ENCODE measurements at regions not wholly inside any gene's neighbourhood (a gene's known extent, or its start where the extent isn't known, plus 50 kb on each side); places are given as distances from the start of the nearest gene placed in this dataset.
A peak's percentile ranks its signal among the peaks of the same experiment; 100 is the strongest.
"Not testable (repeated sequence)": the region's sequence is repeated elsewhere in the genome, so short reads cannot be mapped to it uniquely, and the experiment has no call there.

DNA sequence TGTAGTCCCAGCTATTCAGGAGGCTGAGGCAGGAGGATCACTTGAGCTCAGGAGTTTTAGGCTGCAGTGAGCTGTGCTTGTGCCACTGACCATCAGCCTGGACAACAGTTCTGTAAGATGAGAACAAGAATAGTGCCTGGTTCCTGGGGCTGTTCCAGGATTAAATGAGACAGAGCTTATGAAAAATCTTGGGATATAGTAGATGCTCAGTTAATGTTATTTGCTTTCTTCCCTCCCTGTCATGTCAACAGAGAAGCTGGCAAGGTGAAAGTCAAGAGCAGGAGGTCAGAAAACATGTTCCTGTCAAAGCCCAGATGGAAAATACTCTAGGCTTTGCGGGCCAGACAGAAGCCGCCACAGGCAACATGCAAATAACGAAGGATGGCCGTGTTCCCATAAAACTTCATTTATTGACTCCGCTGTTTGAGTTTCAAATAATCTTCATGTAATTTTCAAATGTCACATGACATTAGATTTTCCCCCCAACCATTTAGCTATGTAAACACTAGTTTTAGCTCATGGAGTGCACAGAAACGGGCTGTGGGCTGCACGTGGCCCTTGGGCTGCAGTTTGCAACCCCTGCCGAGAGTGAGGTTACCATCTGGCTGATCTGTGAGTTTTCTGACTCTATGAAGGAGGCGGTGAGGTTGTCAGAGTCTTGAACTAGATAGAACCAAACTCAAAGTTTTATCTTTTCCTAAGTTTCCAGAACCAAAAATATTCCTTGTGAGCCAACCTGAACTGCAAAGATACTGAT is 63.4 kb upstream of the PMEPA1 start:
- no peak for DNase-seq (ENCODE audit: low read depth, low spot score)

DNA sequence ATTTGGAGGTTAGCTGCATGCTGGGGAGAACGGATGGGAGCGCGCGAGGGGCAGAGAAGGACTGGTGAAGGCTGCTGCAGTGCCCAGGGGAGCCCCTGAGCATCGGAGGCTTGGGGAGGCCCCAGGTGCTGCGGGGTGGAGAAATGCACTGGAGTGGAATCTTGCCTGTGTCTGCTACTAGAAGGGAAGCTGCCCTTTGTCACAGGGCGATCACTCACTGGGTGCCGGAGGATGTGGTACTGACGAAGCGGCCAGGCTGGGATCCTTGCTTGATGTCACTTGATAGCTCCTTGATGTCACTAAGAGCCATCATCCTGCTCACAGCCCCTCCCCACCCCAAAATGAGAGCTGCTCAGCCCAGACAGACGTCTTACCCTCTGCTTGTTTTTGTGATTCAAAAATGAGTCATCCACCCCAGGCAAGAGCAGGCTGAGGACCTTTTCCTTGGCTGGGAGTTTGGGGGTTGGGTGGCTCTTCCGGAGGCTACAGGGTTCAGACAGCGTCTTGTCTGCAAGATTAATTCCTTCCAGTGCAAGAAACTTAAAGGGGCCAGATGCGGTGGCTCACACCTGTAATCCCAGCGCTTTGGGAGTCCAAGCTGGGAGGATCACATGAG is 62.6 kb upstream of the PMEPA1 start:
- DNase-seq (ENCODE audit: low read depth, low spot score) = peak; percentile 91

DNA sequence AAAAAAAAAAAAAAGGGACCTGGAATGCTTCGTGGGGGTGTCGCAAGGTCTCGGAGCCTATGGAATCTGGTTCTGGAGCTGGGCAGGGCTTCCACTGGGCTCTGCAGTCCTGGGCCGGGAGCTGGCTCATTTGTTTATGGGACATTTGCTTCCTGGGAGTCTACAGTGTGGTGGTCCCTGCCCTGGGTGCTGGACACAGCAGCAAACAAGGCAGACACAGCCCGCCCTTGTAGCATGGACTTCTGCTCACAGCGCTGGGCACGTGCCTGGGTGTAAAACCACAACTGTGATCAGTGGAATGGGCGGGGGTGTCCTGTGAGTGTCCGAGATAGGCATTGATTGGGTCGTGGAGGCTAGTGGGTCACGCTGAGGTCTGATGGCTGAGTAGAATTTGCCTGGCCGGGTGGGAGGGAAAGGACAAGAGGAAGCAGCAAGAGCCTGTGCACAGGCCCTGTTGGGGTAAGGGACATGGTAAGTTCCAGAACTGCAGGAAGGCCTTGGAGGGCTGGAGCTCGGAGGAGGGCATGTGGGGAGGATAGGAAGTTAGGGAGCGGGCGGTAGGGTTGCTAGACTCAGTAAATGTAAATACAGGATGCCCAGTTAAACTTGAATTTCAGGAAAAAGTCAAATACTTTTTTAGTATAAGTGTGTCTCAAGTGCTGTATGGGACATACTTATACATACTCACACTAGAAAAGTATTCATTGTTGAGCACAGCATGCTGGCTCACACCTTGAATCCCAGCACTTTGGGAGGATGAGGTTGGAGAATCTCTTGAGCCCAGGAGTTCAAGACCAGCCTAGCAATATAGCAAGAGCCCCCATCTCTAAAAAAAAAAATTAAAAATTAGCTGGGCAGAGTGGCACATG is 61.3 kb upstream of the PMEPA1 start:
- DNase-seq (ENCODE audit: low read depth, low spot score) = peak; percentile 43

DNA sequence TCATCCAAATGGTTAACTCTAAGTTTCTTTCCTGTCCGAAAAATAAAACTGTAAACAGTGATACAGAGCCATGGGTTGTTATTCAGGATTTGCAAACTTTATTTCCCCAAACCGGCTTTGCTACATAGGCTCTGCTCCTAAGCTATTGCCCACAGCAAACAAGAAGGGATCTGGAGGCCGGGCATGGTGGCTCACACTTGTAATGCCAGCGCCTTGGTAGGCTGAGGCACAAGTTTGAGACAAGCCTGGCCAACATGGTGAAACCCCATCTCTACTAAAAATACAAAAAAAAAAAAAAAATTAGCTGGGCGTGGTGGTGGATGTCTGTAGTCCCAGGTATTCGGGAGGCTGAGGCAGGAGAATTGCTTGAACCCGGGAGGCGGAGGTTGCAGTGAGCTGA is 60.6 kb upstream of the PMEPA1 start:
- DNase-seq (ENCODE audit: low read depth, low spot score) = not testable (repeated sequence)

DNA sequence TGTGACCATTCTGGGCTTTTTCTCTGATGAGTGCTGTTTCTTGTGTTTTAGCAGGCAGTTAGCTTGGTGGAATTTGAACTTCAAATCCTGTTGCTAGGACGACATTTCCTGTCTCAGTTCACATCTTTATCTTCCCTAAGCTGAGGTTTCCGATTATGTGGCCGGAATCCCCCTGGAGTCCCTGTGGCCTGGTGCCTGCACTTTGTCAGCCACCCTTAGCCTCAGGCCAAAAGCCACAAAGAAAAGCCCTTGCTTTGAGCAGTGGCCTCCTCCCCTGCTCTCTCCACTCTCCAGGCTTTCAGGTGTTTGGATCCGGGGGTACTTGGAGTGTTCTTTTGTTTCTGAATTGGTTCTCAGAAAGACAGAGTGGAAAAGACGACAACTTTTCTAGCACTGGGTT is 59.9 kb upstream of the PMEPA1 start:
- DNase-seq (ENCODE audit: low read depth, low spot score) = peak; percentile 84

DNA sequence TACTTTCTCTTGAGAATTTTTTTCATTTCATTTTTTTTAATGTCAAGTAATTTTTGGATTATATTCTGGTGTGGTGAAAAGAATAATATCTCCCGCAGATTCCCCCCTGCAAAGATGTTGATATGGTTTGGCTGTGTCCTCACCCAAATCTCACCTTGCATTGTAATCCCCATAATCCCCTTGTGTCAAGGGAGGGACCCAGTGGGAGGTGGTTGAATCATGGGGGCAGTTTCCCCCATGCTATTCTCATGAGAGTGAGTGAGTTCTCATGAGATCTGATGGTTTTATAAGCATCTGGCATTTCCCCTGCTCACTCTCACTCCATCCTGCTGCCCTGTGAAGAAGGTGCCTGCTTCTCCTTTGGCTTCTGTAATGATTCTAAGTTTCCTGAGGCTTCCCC is 58.7 kb upstream of the PMEPA1 start:
- DNase-seq (ENCODE audit: low read depth, low spot score) = no peak

DNA sequence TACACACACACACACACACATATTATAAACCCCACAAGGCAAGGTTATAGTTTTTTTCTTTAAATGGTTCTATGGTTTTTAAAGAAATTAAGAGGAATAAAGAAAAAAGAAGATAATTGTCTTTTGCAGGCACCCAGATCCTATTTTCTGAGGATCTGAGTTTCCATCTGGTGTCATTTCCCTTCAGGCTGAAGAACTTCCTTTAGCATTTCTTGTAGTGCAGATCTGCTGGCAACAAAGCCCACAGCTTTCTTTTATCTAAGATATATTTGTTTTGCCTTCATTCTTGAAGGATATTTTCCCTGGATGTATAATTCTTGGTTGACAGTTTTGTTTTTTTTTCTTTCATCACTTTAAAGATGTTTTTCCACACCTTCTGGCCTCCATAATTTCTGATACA is 57.6 kb upstream of the PMEPA1 start:
- DNase-seq (ENCODE audit: low read depth, low spot score) = no peak

DNA sequence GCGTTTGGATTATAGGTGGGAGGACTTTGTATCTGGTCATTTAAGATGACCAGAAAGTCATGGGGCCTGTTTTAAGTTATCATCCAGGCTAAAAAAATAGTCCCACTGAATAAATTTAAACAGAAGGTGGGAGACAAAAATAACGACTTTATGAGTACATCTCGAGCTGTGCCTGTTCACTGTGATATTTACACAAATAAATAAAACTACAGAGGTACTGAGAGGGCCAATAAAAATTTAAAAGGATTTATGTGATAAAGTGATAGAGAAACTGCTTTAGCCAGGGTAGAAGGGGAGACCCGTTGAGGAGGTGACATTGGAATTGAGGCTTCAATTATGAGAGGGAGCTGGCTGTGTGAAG is 53.4 kb upstream of the PMEPA1 start:
- DNase-seq (ENCODE audit: low read depth, low spot score) = no peak

DNA sequence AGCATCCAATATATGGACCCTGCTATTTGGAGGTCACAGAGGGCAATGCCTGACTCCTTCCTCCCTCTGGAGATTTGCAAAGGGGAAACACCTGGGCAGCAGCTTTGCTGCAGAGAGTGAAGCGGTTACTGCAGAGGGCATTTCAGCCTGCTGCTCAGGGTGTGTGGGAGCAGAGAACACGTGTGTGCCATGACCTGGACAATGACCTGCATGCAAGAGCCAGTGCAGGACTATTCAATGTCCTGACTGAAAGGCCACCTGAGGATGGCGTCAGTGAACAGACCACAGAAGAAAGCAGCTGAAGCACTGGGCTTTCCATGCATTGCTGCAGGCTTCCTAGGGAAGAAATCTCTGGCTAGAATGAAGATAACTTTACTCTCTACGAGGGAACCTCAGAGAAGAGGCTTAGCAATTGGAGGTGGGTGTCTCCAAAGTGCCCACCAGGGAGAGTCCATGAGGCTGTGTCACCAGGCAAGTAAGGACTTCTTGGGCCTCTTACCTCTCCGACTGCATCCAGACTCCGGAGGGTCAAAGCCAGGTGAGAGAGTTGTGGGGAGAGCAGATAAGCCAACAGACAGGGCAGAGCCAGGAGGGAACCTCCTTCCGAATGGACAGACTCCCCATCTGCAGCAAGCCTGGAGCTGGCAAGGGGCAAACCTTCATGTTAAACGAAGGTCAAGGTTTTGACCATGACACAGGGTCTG is 52.9 kb upstream of the PMEPA1 start:
- DNase-seq (ENCODE audit: low read depth, low spot score) = no peak

DNA sequence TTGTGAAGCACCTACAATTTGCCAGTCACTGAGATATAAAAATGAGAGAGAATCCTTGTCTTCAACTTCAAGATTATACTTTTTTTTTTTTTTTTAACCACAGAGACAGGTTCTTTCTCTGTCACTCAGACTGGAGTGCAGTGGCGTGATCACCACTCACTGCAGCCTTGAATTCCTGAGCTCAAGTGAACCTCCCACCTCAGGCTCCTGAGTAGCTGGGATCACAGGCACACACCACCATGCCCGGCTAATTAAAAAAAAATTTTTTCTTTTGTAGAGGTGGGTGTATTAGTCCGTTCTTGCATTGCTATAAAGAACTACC is 51.6 kb upstream of the PMEPA1 start:
- DNase-seq (ENCODE audit: low read depth, low spot score) = no peak

DNA sequence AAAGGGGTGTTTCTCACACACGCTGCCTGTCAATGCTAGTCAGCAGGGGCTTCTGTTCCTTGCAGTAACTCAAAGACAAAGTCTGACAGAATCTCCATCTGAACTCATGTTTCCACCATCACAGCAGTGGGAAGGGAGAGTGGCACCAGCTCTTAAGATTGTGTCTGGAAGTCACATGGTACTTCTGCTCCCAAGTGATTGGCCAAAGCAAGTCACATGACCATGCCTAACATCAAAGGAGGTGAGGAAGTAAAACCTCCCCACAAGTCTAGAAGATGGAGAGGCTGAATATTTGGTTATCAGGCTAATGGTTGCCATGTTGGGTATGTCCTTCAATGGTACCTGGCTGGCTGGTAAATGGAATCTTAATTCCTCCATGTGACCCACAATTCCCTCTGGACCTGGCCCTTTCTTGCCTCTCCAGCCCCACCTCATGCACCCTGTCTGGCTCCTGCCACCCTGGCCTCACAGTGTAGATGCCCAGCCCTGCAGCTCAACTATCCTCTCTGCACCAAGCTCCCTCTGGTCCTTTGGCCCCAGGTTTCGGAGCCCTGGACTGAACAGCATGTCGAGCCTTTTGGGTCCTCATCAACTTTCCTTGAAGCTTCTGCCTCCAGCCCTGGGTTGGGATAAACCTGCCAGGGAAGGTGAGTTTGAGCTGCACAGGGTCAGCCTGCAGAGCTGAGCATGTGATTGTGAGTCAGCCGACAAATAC is 51.0 kb upstream of the PMEPA1 start:
- DNase-seq (ENCODE audit: low read depth, low spot score) = no peak

DNA sequence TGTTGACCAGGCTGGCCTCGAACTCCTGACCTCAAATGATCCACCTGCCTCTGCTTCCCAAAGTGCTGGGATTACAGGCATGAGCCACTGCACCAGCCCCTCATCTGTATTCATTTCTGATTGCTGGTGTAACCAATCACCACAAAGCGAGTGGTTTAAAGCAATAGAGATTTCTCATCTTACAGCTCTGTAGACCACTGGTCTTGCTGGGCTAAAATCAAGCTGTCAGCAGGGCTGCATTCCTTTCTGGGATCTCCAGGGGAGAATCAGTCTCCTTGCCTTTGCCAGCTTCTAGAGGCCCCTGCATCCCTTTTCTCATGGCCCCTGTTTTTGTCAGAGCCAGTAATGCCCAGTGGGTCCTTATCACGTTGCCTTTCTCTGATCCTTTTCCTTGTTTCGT is 49.9 kb upstream of the PMEPA1 start:
- no peak for DNase-seq (ENCODE audit: low read depth, low spot score)

Data from ELF-1 (cell line).